ENCODE measurements at regions not wholly inside any gene's neighbourhood (a gene's known extent, or its start where the extent isn't known, plus 50 kb on each side); places are given as distances from the start of the nearest gene placed in this dataset.
"Not testable (repeated sequence)": the region's sequence is repeated elsewhere in the genome, so short reads cannot be mapped to it uniquely, and the experiment has no call there.

- Histone ChIP-seq H3K4me1 (no peaks in the 10 kb centered on the region), H3K4me3 (no peak overlapping the region), H3K9me3 (peaks cover 0 to 3% (median 0%) of the 10 kb centered on the region in 11 donors), H3K36me3 (no peaks in the 10 kb centered on the region), H3K27ac (no peak overlapping the region), H3K27me3 (no peaks in the 10 kb centered on the region)
- no peak for TF ChIP-seq CTCF (IDR thresholded peaks at IDR 0.05)
- DNase-seq (no peak), ATAC-seq (no peak)
- WGBS, 2 donors: 20 to 37% methylated on average over 1 of the region's 1 CpG
- intact Hi-C loops (cut with DNase I): no loop called here
Measured at GRCh38 chr4:34323549-34324320, 1920.6 kb downstream of the ARAP2 start.

- H3K4me3 ChIP-seq: no peak overlapping the region
- H3K36me3 ChIP-seq: no peaks in the 10 kb centered on the region
- H3K27me3 ChIP-seq: no peaks in the 10 kb centered on the region
- H3K4me1 ChIP-seq: no peaks in the 10 kb centered on the region
- intact Hi-C loops (cut with DNase I): no loop called here
- 79 to 81% methylated on average over 1 of the region's 1 CpG for WGBS, 2 donors
- H3K27ac ChIP-seq: no peak overlapping the region
- no peak for DNase-seq
- TF ChIP-seq CTCF (IDR thresholded peaks at IDR 0.05): no peak
- ATAC-seq: no peak
- H3K9me3 ChIP-seq: peaks cover 0 to 4% (median 0%) of the 10 kb centered on the region in 11 donors
Measured at GRCh38 chr4:34328939-34329338, 1915.4 kb downstream of the ARAP2 start.

- ATAC-seq; H3K36me3 ChIP-seq; H3K27ac ChIP-seq; H3K27me3 ChIP-seq; H3K4me1 ChIP-seq; DNase-seq; intact Hi-C loops (cut with DNase I); H3K4me3 ChIP-seq: not testable (repeated sequence)
- 86 to 89% methylated on average over 11 to 13 of the region's 13 CpGs for WGBS, 2 donors
- peaks cover 0 to 32% (median 0%) of the 10 kb centered on the region in 11 donors for H3K9me3 ChIP-seq
Measured at GRCh38 chr4:34335156-34335555, 1909.2 kb downstream of the ARAP2 start.

DNA sequence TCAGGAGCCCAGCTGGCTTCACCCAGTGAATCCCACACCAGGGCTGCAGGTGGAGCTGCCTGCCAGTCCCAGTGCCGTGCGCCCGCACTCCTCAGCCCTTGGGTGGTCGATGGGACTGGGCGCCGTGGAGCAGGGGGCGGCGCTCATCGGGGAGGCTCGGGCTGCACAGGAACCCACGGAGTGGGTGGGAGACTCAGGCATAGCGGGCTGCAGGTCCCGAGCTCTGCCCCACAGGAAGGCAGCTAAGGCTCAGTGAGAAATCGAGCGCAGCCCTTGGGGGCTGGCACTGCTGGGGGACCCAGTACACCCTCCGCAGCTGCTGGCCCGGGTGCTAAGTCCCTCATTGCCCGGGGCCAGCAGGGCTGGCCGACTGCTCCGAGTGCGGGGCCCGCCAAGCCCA lies 1908.8 kb downstream of the ARAP2 start:
- H3K9me3 ChIP-seq: peaks cover 0 to 32% (median 0%) of the 10 kb centered on the region in 11 donors
- H3K27me3 ChIP-seq; ATAC-seq; H3K27ac ChIP-seq; intact Hi-C loops (cut with DNase I); DNase-seq; H3K36me3 ChIP-seq; H3K4me1 ChIP-seq; H3K4me3 ChIP-seq: not testable (repeated sequence)
- 91 to 96% methylated on average over 15 to 22 of the region's 22 CpGs for WGBS, 2 donors

- no peaks in the 10 kb centered on the region for H3K27me3 ChIP-seq
- no peaks in the 10 kb centered on the region for H3K36me3 ChIP-seq
- H3K9me3 ChIP-seq: peaks cover 0 to 3% (median 0%) of the 10 kb centered on the region in 11 donors
- no peak for TF ChIP-seq CTCF (IDR thresholded peaks at IDR 0.05)
- no peak overlapping the region for H3K4me3 ChIP-seq
- no peak for ATAC-seq
- H3K4me1 ChIP-seq: no peaks in the 10 kb centered on the region
- no peak for DNase-seq
- no peak overlapping the region for H3K27ac ChIP-seq
- intact Hi-C loops (cut with DNase I): no loop called here
Measured at GRCh38 chr4:34362654-34363053, 1881.7 kb downstream of the ARAP2 start.
